Body of pancreas (tissue), 4 donors: ENCODE measurements at regions not wholly inside any gene's neighbourhood (a gene's known extent, or its start where the extent isn't known, plus 50 kb on each side); places are given as distances from the start of the nearest gene placed in this dataset.

ENCODE experiments used
- ATAC-seq: fragments of 150-250 bp; one replicate; pipeline ENCODE4 v1.9.1; 2016
- DNase-seq, 4 donors: peaks; one replicate each; pipeline ENCODE4 v3.0.0-alpha.2; 2019
- H3K27ac ChIP-seq, 4 donors: fragments of 200-600 bp; sonication (generic); 1 replicate in 3 of 4; 2 replicates in 1 of 4; pipeline versions ENCODE4 v1.5.1 to v1.6.1; 2016 to 2019; ENCODE audit warnings: mild to moderate bottlenecking in 1 of 4, mixed read lengths in 1 of 4, moderate library complexity in 1 of 4
- H3K27me3 ChIP-seq, 2 donors: fragments of 200-600 bp; sonication (generic); one replicate each; pipeline ENCODE4 v1.6.0; 2016; ENCODE audit warnings: mild to moderate bottlenecking in 1 of 2
- H3K36me3 ChIP-seq, 2 donors: fragments of 200-600 bp; sonication (generic); replicated peaks in 1 of 2; 2 replicates each; pipeline ENCODE4 v1.5.1; 2016; ENCODE audit warnings: low read depth in 2 of 2; ENCODE audit not compliant: insufficient read depth in 1 of 2
- H3K4me1 ChIP-seq: fragments of 200-600 bp; sonication (generic); one replicate; pipeline ENCODE4 v1.6.0; 2016
- H3K4me3 ChIP-seq, 2 donors: fragments of 200-600 bp; sonication (generic); 1 replicate in 1 of 2; 2 replicates in 1 of 2; pipeline ENCODE4 v1.5.1; 2016 to 2019
- H3K9me3 ChIP-seq, 3 donors: fragments of 200-600 bp; sonication (generic); 1 replicate in 2 of 3; 2 replicates in 1 of 3; pipeline ENCODE4 v1.5.1; 2016
- POLR2A ChIP-seq, 3 donors: fragments of 450-650 bp; IDR thresholded peaks; one replicate each; pipeline ENCODE4 v1.6.1; 2016; ENCODE audit warnings: antibody characterized with exemption in 3 of 3, mild to moderate bottlenecking in 2 of 3
- WGBS, 2 donors: methylation state at CpG; one replicate each; pipeline ENCODE4 v1.1.5; 2017; 5-methylcytosine and 5-hydroxymethylcytosine counted together
- intact Hi-C: fragments of 100-400 bp; cut with DNase I; formaldehyde crosslinking; loops from one replicate; pipeline ENCODE4 v1.15.1; 2023
- TF ChIP-seq, protein P1 (sequence below), 7 experiments: fragments of 450-650 bp in 4 of 7; fragments of 200-600 bp in 3 of 7; sonication (generic) in 3 of 7; IDR thresholded peaks; one replicate each; pipeline ENCODE4 v1.5.1; 2016 to 2019; ENCODE audit warnings: antibody characterized with exemption in 7 of 7

- ATAC-seq (no peak), DNase-seq (no peak)
- no peaks in the 10 kb centered on the region for H3K4me1 ChIP-seq
- 67 to 75% methylated on average over 2 of the region's 2 CpGs for WGBS, 2 donors
- no peak overlapping the region for H3K27ac ChIP-seq
- TF ChIP-seq, protein P1, sequence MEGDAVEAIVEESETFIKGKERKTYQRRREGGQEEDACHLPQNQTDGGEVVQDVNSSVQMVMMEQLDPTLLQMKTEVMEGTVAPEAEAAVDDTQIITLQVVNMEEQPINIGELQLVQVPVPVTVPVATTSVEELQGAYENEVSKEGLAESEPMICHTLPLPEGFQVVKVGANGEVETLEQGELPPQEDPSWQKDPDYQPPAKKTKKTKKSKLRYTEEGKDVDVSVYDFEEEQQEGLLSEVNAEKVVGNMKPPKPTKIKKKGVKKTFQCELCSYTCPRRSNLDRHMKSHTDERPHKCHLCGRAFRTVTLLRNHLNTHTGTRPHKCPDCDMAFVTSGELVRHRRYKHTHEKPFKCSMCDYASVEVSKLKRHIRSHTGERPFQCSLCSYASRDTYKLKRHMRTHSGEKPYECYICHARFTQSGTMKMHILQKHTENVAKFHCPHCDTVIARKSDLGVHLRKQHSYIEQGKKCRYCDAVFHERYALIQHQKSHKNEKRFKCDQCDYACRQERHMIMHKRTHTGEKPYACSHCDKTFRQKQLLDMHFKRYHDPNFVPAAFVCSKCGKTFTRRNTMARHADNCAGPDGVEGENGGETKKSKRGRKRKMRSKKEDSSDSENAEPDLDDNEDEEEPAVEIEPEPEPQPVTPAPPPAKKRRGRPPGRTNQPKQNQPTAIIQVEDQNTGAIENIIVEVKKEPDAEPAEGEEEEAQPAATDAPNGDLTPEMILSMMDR (IDR thresholded peaks at IDR 0.05) = no peak
- TF ChIP-seq POLR2A (IDR thresholded peaks at IDR 0.05) = no peak
- H3K36me3 ChIP-seq = no peaks in the 10 kb centered on the region
- H3K4me3 ChIP-seq = no peak overlapping the region
- intact Hi-C loops = no loop called here
- H3K27me3 ChIP-seq = no peaks in the 10 kb centered on the region
- H3K9me3 ChIP-seq = no peaks in the 10 kb centered on the region
These were observed 111.2 kb downstream of the MGST1 start for GRCh38 chr12:16458521-16459078.

- Histone ChIP-seq H3K27ac (no peak overlapping the region), H3K4me1 (no peaks in the 10 kb centered on the region), H3K27me3 (no peaks in the 10 kb centered on the region), H3K36me3 (no peaks in the 10 kb centered on the region), H3K9me3 (no peaks in the 10 kb centered on the region), H3K4me3 (no peak overlapping the region)
- ATAC-seq (no peak), DNase-seq (no peak)
- TF ChIP-seq, protein P1 (IDR thresholded peaks at IDR 0.05) = no peak
- TF ChIP-seq POLR2A (IDR thresholded peaks at IDR 0.05) = no peak
- intact Hi-C loops = no loop called here
These were observed 119.8 kb downstream of the MGST1 start for GRCh38 chr12:16467272-16467671.

DNA sequence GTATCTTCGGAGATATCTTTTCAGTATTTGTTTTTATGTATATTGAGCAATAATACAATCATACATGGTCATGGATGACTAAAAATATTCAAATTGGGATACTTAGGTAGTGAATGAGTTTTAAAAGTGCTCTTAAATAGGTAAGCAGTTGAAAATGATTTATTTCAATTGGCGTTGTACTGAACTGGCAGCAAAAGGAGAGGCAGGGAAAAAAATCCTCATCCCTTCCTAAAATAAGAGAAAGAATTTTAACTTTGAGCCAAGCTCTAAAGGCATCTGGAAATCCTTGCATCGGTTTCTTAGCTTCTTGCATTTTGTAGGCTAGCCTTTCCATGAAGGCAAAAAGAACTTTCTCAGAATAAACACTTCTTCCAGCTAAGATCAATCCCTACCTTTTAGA lies 125.2 kb downstream of the MGST1 start:
- intact Hi-C loops = no loop called here
- TF ChIP-seq, protein P1 (IDR thresholded peaks at IDR 0.05) = no peak
- no peak for TF ChIP-seq POLR2A (IDR thresholded peaks at IDR 0.05)
- no peaks in the 10 kb centered on the region for H3K36me3 ChIP-seq
- 59 to 61% methylated on average over 3 of the region's 3 CpGs for WGBS, 2 donors
- H3K27ac ChIP-seq = no peak overlapping the region
- no peak overlapping the region for H3K4me3 ChIP-seq
- no peak for DNase-seq
- no peaks in the 10 kb centered on the region for H3K27me3 ChIP-seq
- no peak for ATAC-seq
- H3K9me3 ChIP-seq = no peaks in the 10 kb centered on the region
- no peaks in the 10 kb centered on the region for H3K4me1 ChIP-seq

- DNase-seq = no peak
- Histone ChIP-seq H3K4me3 (no peak overlapping the region), H3K9me3 (no peaks in the 10 kb centered on the region), H3K27ac (no peak overlapping the region), H3K4me1 (no peaks in the 10 kb centered on the region), H3K27me3 (no peaks in the 10 kb centered on the region), H3K36me3 (no peaks in the 10 kb centered on the region)
- TF ChIP-seq POLR2A (IDR thresholded peaks at IDR 0.05) = no peak
- TF ChIP-seq, protein P1 (IDR thresholded peaks at IDR 0.05) = no peak
- intact Hi-C loops = no loop called here
- WGBS, 2 donors = 89 to 91% methylated on average over 5 of the region's 5 CpGs
- ATAC-seq = no peak
These were observed 126.3 kb downstream of the MGST1 start for GRCh38 chr12:16473610-16474326.

- TF ChIP-seq, protein P1 (IDR thresholded peaks at IDR 0.05) = no peak
- no peak for TF ChIP-seq POLR2A (IDR thresholded peaks at IDR 0.05)
- intact Hi-C loops = no loop called here
- Histone ChIP-seq H3K9me3 (no peaks in the 10 kb centered on the region), H3K27me3 (no peaks in the 10 kb centered on the region), H3K36me3 (no peaks in the 10 kb centered on the region), H3K27ac (no peak overlapping the region), H3K4me1 (no peaks in the 10 kb centered on the region), H3K4me3 (no peak overlapping the region)
- WGBS, 2 donors = 42 to 47% methylated on average over 2 of the region's 2 CpGs
- DNase-seq (no peak), ATAC-seq (no peak)
These were observed 127.4 kb downstream of the MGST1 start for GRCh38 chr12:16474801-16475200.
